HG03280 (cell line): ENCODE measurements at regions not wholly inside any gene's neighbourhood (a gene's known extent, or its start where the extent isn't known, plus 50 kb on each side); places are given as distances from the start of the nearest gene placed in this dataset.

ENCODE experiments used
- ATAC-seq: cut with Tn5 transposase; IDR thresholded peaks from one replicate; pipeline ENCODE4 v1.9.1; 2021; ENCODE audit warnings: mild to moderate bottlenecking, moderate library complexity; ENCODE audit not compliant: unreplicated experiment

- no peak for ATAC-seq
Measured at GRCh38 chr2:222064286-222064685, 234.5 kb downstream of the PAX3 start.

DNA sequence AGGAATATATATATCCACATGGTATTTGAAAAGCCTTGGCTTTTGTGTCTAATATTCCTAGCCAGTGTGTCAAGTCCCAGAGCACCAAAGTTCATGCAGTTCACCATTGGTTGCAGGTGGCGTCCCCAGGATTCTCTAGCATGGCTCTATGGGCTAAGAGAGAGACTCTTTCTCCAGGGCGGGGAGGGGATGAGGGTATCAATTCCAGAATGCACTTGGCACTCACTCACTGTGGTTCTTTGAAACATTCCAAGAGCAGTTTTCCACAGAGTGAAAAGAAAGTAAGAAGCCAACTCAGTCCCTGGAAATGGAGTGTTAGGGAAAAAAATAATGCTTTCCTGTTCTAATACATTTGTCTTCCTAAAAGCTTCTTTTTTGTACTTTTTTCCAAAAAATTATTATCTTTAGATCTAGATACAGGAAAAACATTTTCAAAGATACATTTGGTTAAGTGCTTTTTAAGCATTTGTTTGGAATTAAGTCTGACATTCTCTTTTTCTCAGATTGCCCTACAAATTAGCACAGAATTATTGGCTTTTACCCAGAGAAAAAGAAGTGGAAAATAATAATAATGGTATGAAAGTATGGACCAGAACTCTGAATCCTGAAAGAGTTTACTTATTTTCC is 239.9 kb downstream of the PAX3 start:
- no peak for ATAC-seq

DNA sequence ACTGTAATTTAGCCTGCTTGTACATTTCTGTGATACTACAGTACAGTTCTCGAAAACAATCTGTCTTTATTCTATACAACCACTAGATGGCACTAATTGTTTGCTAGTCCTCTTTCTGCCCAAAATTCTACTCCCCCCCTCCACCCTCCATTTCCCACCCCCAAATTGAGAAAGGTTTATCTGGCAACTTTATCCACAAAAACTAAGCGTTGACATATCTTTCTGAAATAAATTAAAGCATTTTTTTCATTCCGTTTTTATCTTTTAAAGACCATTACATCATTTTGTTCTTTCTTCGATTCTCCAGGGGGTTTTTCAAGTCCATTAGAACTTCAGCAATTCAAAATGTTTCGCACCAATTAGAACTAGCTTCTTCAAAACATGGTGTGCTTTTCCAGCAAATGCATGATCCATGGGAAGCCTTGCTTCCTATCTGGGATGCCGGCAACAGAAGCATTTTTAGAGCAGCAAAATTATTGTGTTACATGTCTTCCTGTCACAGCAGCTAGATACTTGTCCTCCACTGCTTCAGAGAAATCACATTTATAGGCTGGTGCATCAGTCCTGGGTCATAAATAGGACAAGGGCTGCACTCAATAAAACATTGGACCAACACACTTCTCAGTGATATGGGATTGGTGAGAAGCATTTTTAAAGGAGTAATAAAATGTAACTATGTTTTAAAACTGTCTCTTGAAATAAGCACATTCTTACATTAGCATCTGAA is 241.3 kb downstream of the PAX3 start:
- ATAC-seq, result no peak

DNA sequence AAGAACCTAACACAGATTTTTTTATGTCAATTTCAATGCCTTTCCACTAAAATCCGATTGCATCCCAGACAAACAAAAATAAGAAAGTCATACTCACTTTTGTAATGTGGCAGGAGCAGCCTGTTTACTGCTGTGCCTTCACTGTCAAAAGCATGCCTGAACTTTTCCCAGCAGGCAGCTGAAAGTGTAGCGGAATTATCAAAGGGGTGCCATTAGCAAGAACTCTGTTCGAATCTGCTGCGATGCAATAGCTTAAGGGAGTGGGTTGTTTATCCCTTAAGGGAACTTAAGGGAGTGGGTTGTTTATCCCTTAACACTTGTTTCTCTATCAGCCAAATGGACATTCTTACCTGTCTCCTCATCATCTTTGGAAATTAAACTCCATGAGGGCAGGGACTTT is 243.5 kb downstream of the PAX3 start:
- no peak for ATAC-seq

- ATAC-seq, result no peak
Measured at GRCh38 chr2:222054813-222055212, 244.0 kb downstream of the PAX3 start.

GRCh38 chr2:222052934-222053367 is 245.8 kb downstream of the PAX3 start:
- no peak for ATAC-seq

DNA sequence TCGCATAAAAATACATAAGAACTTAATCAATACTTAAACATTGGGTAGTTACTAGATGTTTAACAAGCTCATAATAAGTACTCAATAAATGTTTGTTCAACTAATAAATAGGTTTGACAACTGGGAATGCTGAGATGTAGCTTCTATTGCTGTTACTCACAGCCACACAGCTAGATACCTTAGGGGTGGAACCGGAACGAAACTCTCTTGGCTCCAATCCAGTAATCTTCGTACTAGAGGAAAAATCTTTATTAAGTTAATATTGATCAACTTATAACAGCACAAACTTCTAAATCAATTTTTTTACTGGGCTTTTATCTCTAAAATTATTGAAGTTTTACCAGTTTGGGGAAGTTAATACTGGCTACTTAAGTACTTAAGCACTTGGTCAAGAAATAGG is 247.8 kb downstream of the PAX3 start:
- ATAC-seq, result no peak

- ATAC-seq, result no peak
Measured at GRCh38 chr2:222049946-222050345, 248.9 kb downstream of the PAX3 start.

- ATAC-seq, result no peak
Measured at GRCh38 chr2:222043897-222044296, 254.9 kb downstream of the PAX3 start.

DNA sequence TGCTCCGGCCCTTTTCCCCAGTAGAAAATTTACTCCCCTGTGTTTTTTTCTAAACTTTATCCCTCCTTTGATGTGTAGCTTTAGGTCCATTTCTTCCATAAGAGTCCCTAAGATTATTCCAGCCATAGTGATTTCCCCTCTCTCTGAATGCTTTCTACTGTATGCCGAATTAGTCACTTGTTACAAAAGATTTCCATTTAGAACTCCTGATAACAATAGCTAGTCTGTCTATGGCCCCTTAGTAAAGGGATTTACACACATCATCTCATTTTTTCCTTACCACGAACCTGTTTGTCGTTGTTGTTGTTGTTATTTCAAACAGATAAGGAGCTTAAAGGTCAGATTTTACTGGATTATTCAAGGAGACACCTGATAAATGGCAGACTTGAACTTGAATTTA is 256.1 kb downstream of the PAX3 start:
- ATAC-seq, result no peak

GRCh38 chr2:222040333-222040732 is 258.5 kb downstream of the PAX3 start:
- no peak for ATAC-seq

DNA sequence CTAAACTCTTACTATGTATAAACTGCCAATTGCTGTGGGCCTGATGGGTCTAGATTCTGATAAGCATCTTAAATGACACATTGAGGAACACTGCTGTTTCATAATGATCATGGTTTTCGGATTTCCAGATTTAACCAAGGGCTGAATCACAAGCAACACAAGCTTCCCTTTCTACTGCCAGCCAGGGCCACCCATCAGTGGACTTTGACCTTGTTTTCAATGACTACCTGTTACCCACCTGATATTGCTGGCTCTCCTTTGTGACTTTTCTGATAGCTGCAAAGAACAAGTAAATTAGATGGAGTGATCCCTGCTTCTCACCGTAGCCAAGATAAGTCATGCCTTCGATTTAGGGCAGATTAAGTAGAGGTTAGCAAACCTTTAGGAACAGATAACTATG is 259.0 kb downstream of the PAX3 start:
- ATAC-seq, result no peak

GRCh38 chr2:222038067-222038802 is 260.6 kb downstream of the PAX3 start:
- ATAC-seq, result no peak

- ATAC-seq, result no peak
Measured at GRCh38 chr2:222037211-222037610, 261.6 kb downstream of the PAX3 start.

DNA sequence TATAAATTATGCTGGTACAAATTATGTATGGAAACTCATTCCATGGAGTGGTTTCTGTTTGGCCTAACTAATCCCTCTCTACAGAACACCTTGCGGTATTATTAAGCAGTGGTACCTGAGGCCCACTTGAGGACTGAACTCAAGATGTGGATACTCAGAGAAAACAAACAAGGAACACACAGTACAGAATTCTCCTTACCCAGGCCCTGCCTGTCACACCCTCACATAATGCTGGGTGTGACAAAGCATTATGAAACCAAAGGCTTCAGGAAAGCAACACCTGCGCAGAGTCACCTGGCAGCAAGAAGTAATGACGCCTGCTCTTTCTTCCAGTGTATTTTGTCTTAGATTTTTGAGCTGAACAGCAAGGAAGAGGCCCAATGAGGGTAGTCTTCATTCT is 264.7 kb downstream of the PAX3 start:
- no peak for ATAC-seq

- no peak for ATAC-seq
Measured at GRCh38 chr2:222033541-222033940, 265.3 kb downstream of the PAX3 start.

GRCh38 chr2:222025881-222026271 is 272.9 kb downstream of the PAX3 start:
- no peak for ATAC-seq

GRCh38 chr2:222024932-222025880 is 273.6 kb downstream of the PAX3 start:
- no peak for ATAC-seq

- no peak for ATAC-seq
Measured at GRCh38 chr2:222017252-222017850, 281.4 kb downstream of the PAX3 start.

DNA sequence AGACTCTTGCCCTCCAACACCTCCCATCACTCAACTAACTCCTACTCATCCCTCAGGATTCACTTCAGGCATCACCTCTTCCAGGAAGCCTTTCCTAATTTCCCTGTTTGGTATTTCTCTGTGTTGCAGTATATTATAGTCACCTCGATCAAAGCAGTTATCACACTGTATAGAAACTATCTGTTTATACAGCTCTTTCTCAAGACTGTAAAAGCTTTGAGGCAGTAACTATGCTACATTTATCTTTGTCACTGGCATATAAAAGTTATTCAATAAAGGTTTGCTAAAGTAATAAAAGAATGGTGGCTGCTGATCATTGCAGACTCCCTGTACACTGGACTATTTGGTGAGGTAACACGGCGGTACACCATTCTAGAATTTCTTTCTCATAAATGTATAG is 284.9 kb downstream of the PAX3 start:
- no peak for ATAC-seq

- no peak for ATAC-seq
Measured at GRCh38 chr2:222000326-222000725, 298.5 kb downstream of the PAX3 start.
